ENCODE measurements at regions not wholly inside any gene's neighbourhood (a gene's known extent, or its start where the extent isn't known, plus 50 kb on each side); places are given as distances from the start of the nearest gene placed in this dataset.
A peak's percentile ranks its signal among the peaks of the same experiment; 100 is the strongest.

GRCh38 chr2:134129900-134130537, 123.9 kb upstream of the MGAT5 start:
- peak; percentile 35 for ATAC-seq

GRCh38 chr2:134131681-134132489, 122.0 kb upstream of the MGAT5 start:
- peak; percentile 79 for ATAC-seq

GRCh38 chr2:134132490-134132857, 121.4 kb upstream of the MGAT5 start:
- no peak for ATAC-seq

GRCh38 chr2:134133622-134134312, 120.1 kb upstream of the MGAT5 start:
- ATAC-seq = no peak

- ATAC-seq = no peak
These were observed 119.6 kb upstream of the MGAT5 start for GRCh38 chr2:134134313-134134706.

- ATAC-seq = no peak
These were observed 119.0 kb upstream of the MGAT5 start for GRCh38 chr2:134134827-134135226.

GRCh38 chr2:134135793-134136192, 118.1 kb upstream of the MGAT5 start:
- no peak for ATAC-seq

- ATAC-seq = no peak
These were observed 117.1 kb upstream of the MGAT5 start for GRCh38 chr2:134136731-134137130.

- ATAC-seq = peak; percentile 93
These were observed 116.7 kb upstream of the MGAT5 start for GRCh38 chr2:134137182-134137611.

GRCh38 chr2:134138115-134138514, 115.8 kb upstream of the MGAT5 start:
- no peak for ATAC-seq

- peak; percentile 17 for ATAC-seq
These were observed 114.3 kb upstream of the MGAT5 start for GRCh38 chr2:134139611-134140010.

GRCh38 chr2:134140251-134140661, 113.6 kb upstream of the MGAT5 start:
- ATAC-seq = peak; percentile 83

- ATAC-seq = no peak
These were observed 112.1 kb upstream of the MGAT5 start for GRCh38 chr2:134141598-134142340.

GRCh38 chr2:134142341-134142738, 111.5 kb upstream of the MGAT5 start:
- no peak for ATAC-seq

GRCh38 chr2:134142903-134143302, 111.0 kb upstream of the MGAT5 start:
- ATAC-seq = no peak

GRCh38 chr2:134143568-134143967, 110.3 kb upstream of the MGAT5 start:
- no peak for ATAC-seq

- no peak for ATAC-seq
These were observed 109.7 kb upstream of the MGAT5 start for GRCh38 chr2:134144081-134144596.

- no peak for ATAC-seq
These were observed 109.2 kb upstream of the MGAT5 start for GRCh38 chr2:134144651-134145050.

GRCh38 chr2:134145519-134145918, 108.4 kb upstream of the MGAT5 start:
- ATAC-seq = no peak

GRCh38 chr2:134146161-134146560, 107.7 kb upstream of the MGAT5 start:
- no peak for ATAC-seq

- ATAC-seq = peak; percentile 71
These were observed 107.3 kb upstream of the MGAT5 start for GRCh38 chr2:134146620-134147019.

- ATAC-seq = no peak
These were observed 105.7 kb upstream of the MGAT5 start for GRCh38 chr2:134148172-134148571.
